Activated T-cell treated with anti-CD3 and anti-CD28 coated beads for 4 hours (primary cell): ENCODE measurements at regions not wholly inside any gene's neighbourhood (a gene's known extent, or its start where the extent isn't known, plus 50 kb on each side); places are given as distances from the start of the nearest gene placed in this dataset.

Source experiments
- DNase-seq: peaks from one replicate; pipeline ENCODE4 v3.0.0-alpha.2; 2020

DNA sequence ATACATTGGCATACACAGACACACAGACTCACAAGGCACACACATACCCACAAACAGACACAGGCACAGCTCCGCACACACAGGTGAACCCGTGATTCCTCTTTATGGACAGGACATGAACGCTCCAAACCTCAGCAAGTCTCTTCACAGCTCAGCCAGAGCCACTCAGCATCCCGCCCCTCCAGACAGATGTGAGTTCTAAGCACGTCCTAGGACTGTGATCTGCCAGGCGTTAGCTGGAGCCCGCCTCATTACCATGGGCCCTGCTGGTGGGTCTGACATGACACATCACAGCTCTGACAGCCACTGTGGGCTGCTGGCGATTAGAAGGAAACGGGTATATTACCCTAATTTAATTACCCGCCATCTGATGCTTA is 176.7 kb upstream of the PPP2R2D start:
- DNase-seq: no peak

DNA sequence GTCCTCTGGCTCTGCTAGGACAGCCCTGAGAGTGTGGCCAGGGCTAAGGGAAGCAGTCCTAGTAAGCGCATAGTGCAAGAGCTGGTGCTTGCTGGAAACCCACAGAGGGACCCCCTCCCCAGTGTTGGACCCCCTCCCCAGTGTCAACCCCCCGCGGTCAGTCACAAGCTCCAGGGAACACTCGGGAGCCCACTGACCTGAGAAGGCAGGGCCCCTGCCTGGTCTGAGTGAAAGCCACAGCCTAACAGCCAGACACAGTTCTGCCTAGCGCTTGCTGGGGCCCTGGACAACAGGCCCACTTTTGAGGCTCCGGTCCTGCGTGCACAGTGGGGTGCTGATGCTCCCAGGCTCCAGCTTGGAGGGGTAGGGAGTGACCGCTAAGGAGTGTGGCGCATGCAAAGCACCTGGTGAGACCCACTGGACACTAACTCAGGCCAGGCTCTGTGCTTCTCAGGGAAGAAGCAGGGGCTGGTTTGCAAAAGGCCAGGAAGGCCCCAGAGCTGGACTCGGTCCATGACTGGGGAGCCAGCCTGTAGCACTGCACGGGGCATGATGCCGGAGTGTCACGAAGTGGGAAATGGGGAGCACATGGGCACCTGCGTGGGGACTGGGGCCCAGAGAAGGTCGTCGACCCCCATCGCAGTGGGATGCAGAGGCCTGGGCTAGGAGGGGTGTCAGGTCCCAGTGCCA is 175.8 kb upstream of the PPP2R2D start:
- DNase-seq: no peak

DNA sequence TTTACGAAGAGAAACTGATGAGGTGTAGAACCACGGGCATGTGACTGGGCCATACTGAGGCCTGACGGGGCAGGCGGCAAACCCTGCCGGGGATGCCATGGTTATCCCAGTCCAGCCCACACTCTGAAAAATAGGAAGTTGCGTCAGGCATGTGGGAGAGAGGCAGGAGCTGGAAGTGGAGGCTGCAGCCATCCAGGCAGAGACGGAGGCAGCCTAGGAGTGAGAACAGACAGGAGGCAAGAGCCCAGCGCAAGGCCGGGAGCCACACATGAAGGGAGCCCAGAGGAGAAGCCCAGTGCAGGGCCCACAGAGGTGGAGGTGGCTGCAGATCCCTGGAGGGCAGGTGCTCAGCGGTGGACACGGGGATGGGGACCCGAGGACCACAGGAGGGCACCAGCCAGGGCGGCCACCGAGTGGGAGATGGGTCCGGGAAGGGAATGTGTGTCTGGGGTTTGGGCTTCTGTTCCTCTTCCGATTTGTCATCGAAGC is 175.2 kb upstream of the PPP2R2D start:
- no peak for DNase-seq

DNA sequence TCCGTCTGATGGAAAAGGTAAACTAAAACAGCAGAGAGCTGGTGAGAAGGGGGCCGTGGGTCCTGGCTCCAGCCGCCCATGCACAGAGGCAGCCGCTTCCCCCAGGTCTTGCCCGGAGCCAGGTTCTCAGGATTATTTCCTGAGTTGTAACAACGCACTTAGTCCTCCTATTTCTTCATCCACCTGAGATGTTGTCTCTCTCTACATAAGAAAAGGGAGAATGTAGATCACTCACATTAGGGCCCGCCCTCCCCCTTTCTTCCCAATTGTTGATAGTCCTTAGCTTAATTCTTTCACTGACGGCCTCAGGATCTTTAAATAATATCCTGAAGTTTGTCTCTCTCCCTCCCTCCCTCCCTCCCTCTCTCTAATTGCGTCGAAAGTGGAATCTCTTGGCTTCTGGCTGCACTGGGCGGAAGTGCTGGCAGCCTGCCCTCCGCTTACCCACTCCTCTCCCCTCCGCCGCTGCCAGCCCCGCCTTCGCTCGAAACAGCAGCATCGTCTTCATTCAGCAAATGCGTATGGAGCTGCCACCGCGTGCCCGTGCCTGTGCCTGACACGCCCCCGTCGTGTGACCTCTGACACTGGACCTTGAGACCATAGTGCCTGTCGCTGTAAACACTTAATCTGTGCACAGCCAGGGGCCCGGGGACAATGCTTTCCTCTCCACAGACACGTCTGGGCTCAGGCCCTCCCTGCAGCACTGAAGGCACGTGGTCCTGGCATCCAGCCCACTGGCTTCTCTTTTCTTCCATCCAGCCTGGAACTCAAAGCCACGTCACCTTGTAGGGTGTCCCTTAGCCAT is 174.5 kb upstream of the PPP2R2D start:
- no peak for DNase-seq

DNA sequence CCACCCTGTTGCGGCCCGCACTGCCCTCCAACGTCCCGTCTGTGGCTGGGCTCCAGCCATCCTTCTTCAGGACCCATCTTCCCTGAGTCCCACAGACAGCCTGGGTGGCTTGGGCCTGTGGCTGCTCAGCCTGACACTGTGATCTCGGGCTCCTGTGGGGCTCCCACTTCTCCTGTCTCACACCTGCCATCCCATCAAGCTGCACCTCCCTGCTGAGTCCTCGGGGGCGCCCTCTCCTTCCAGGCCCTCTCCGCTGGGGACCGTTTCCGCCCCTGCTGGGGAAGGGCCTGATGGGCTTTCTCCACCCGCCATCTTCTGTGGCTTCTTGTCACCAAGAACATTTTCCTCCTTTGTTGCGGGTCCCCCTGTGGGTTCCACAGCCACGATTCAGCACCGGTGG is 173.8 kb upstream of the PPP2R2D start:
- no peak for DNase-seq

DNA sequence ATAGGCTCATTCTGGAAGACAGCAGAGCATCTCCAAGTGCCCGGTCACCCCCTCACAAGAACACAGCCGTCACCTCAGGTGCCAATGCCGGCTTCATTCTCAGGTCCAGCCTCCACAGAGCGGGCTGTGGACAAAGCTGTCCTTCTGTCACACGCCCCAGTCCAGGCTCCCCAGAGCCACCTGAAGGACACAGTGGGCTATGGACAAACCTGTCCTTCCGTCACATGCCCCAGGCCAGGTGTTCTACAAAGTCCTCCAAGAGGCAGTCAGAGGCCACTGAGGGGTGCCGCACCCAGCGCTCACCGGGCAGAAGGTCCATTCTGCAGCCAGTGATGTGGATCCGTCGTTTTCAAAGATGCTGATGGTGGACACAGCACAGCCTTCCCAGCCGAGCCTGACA is 173.2 kb upstream of the PPP2R2D start:
- no peak for DNase-seq

DNA sequence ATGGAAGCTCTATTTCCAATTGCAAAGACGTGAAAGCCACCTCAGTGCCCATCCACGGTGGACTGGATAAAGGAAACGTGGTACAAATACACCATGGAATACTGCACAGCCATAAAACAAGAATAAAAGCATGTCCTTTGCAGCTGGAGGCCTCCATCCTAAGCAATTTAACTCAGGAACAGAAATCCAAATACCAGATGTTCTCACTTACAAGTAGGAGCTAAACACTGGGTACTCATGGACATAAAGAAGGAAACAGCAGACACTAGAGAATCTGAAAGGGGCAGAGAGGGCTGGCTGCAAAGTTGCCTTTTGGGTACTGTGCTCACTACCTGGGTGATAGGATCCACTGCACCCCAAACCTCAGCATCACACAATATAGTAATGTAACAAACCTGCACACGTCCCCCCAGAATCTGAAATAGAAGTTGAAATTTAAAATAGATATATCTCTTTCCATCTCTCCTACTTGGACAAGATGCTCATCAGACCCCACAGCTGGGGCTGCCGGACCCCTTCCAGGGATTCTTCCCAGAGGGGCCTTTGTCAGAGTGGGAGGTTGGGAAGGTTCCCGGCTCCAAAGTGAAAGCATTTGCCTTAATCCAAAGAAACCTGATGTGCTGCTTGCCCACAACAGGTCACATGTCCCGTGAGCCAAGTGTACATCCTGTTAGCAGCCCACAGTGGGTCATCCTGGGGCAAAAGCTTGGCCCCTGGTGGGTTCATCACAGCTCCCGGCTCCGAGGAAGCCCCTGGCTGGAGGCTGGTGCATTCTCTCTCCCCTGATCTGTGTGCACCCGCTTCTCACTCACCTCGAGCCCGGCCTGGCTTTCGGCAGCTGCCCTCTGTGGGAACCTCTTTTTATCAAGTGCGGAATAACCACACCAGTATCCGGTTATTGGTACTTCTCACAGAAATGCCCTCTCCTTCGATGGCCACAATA is 172.3 kb upstream of the PPP2R2D start:
- no peak for DNase-seq

DNA sequence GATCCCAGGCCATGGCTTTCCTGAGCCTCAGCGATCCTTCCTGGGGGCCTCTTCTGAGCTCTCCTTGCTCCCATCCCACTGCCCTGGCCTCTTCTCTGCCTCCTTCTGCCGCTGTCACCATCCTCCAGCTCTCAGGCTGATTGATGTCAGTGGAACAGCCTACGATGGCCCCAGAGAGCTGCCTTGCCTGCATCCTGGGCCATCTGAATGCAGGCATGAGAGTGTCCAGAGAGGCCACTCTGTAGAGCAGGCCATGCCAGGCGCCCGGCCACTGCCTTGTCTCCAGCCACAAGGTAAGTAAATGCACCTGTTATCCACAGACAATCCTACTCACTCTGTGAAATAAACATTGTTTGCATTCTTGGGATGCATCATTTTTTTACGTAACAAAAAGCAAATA is 171.4 kb upstream of the PPP2R2D start:
- no peak for DNase-seq

DNA sequence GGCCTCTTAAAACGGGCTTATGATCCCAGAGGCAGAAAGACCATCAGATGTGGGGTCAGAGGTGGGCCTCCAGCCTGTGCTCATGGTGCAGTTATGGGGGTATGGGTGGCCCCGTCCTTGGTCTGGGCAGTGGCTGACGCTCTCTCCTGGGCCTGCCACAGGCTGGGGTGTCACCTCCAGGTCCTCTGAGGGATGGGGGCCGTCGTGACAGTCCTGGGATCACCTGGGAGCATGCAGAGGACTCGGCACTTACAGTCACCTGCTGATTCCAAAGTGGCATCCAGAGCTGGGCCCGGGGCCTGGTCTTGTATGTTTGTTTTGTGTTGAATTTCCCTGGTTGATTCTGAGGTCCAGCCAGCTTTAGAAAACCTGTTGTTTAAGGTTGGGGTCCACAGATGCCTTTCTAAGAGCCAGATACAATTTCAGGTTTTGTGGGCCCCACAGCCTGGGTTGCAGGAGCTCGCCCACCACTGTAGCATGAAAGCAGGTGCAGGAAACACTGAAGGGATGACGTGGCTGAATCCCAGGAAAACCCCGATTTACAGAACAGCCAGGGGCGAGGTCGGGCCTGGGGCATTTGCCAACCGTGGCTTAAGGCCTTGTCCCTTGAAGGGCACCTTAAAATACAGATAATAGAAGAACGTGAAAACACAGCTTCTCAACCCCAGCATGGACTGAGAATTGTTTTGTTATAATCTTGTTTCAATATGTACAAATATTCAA is 170.7 kb upstream of the PPP2R2D start:
- DNase-seq: no peak

DNA sequence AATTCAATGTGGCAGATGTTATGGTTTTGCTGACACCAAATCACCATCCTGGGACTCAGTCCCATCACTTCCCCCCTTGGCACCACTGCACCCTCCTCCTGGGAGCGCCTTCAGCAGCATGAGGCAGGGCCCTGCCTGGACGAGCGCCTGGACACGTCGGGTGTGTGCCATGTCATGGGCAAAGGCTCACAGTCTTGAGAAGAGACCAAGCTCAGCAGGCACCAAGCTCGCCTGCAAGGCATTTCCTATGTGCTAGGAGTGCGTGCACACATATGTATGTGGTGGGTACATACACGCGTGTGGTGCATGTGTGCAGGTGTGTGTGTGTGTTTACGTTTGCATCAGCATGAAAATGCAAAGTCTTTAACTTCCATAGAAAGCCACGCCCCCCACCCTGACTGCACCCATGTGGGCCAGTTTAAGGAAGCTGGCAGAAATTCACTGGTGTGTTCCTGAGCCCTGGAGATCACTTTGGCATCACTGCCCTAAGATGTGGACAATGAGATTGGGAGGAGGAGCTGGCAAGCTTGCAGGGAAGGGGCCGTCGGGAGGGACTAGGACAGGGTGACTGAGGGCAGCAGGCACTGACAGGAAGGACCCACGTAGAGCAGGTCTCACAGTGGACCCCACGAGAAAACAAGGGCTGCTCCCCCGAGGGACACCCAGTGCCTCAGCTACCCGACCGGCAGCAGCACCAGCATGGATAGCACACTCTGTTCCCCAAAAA is 169.9 kb upstream of the PPP2R2D start:
- DNase-seq: no peak

DNA sequence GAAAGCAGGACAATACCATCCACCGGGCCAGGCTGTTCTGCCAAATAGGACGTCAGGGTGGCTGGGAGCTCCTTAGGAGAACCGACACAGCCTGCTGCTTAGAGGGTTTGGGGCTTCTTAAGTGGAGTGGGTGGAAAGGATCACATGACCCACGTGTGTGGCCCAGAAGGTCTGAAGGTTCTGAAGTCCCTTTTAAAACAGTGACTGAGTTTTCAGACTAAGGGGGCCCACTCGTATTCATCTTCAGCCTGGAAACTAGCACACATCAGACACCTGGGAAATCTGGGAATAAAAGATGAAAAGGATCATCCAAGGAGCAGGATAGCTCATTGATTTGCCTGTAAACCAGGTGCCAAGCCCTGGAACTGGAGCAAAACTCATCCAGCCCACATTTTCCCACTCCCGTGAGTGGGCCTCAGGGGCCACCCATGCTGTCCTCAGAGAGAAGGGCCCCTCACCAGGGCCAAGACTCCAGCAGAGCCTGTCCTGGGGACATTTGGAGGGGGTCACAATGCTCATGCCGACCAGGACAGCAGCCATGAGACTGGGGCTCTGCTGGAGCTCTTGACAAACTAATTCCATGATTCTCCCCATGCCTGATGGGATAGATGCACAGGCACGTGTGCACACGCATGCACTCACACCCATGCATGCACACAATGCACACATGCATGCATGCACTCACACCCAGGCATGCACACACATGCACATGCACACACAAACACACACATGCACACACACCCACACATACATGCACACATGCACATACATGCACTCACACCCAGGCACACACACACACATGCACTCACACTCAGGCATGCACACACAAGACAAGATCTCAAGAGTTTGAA is 168.8 kb upstream of the PPP2R2D start:
- no peak for DNase-seq

DNA sequence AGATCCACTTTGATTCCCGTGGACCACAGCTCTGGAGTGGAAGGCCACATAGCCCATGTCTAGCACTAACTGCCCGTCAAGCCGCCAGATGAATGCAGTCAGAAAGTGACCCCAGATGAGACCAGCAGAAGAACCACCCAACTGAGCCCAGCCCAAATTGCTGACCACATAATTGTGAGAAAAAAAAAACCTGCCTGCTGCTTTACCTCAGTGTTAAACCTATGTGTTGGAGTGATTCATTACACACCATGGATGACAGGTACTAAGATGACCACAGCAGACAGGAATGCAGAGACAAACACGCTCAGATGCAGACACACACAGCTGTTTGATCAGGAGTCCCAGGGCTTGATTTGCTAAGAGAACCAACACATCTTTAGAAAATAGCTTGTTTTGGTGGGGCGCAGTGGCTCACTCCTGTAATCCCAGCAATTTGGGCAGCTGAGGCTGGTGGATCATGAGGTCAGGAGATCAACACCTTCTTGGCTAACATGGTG is 168.1 kb upstream of the PPP2R2D start:
- no peak for DNase-seq

DNA sequence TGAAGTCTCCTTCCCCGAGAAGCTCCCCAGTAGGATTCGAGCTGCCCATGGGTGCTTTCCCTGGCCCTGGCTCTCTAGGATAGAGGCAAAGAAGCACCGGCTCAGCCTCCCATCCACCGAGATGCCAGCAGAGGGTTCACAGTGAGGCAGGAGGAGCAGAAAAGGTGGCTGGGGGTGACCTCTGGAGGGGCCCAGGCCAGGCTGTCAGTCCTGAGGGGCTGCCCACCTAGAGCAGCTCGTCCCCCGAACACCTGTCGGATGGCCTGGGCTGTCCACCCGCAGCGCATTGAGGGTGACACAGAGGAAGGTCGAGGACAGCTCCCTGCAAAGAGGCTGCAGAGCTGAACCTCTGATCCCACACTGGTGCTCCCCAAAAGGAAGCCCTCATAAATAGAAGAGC is 167.2 kb upstream of the PPP2R2D start:
- DNase-seq: no peak

DNA sequence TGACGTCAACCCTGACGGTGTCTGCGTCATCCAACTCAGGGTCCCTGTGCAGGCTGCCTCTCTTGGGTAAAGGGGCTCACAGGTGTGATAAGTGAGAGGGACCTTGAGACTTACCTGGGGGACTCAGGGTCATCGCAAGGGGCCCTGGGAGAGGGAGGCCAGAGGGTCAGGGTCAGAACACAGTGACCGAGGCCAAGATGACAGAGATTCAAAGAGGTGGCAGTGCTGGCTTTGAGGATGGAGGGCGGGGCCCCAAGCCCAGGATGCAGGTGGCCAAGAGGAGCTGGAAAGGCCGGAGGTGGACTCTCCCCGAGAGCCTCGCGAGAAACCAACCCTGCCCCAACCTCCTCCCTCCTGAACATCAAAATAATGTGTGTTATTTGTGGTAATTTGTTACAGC is 165.2 kb upstream of the PPP2R2D start:
- DNase-seq: no peak

DNA sequence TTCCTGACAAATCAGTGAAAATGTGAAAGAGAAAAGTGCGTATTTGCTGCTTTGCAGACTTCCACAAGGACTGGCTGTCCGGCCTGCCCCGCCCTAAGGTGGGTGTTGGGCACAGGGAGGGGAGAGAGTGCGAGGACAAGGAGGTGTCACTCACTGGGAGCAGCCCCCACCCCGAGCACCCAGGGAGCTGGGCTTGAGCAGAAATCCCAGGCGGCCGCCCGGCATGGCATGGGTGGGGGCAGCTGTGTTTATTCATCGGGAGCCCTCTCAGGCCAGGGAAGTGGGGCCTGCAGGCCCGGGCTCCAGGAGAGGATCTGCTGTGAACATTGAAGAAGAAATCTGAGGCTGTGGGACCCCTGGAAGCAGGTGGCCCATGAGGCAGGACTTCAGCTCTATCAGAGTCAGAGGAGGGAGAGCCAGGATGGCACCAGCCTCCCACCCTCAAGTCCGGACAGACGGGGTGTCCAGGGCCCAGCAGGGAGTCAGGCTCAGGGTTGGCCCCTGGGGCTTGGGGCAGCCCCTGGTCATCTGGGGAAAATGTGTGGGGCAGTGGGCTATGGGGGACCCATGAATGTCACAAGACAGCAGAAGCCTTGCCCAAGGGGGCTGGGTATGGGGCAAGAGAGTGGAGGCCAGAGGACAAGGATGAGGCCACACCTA is 164.4 kb upstream of the PPP2R2D start:
- no peak for DNase-seq

DNA sequence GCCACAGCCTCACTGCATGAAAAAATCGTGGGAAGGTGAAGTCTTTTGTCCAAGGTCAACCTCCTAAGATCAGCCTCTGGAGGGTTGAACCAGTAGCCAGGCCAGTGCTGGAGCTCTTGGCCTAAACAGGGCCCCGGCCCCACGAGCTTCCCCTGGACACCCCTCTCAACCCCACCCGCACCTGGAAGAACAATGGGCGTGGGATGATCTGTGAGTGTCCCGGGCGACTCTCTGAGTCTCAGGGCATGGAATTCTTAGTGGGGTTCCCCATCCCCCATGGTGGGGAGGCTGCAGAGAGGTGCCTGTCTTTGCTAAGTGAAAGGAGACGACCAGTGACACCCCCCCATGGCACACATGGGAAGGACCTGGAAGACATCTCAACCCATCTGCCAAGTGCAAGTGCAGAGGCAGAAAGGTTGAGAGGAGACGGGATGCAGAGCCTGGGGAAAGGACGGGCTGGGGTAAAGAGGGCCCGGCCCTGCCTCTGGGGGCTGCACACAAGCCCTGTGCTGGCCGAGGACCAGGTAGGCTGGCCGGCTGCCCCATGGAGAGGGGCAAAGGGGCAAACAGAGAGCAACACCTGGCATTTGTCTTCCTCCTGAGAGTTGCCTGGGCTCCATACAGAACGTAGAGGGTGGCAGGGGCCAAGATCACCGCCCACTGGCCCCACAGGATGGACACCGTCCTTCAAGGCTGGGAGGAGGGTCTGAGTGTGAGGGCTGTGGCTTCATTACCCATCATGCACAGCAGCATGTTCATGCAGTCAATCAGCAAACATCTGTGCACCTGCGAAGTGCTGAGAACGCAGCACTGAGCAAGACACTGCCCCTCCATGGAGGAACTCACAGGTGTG is 163.0 kb upstream of the PPP2R2D start:
- DNase-seq: no peak

DNA sequence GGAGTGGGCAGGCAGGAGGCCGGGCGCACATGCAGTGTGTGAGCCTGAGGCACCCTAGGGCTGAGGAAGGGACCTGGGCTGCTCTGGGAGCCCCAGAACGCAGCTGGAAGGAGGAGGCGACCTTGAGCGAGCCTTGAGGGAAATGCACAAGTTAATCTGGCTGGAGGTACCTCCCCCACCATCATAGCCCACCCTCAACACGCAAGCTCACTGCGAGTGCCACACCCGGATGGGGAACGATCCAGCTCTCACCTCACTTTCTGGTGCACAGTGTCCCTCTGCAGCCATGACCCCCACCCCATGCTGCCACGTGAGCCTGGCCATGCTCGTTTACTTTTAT is 162.4 kb upstream of the PPP2R2D start:
- DNase-seq: no peak

DNA sequence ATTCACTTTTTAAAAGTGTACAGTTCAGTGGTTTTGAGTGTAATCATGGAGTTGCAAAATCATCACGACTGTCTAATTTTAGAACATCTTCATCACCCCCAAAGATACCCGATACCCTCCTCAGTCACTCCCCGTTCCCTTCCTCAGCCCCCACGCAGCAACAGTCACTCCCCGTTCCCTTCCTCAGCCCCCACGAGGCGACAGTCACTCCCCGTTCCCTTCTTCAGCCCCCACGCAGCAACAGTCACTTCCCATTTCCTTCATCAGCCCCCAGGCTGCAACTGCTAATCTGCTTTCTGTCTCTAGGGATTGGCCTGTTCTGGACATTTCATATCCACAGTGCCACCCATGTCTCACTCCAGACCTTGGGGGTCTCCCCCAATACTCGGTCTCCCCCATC is 161.6 kb upstream of the PPP2R2D start:
- DNase-seq: no peak

DNA sequence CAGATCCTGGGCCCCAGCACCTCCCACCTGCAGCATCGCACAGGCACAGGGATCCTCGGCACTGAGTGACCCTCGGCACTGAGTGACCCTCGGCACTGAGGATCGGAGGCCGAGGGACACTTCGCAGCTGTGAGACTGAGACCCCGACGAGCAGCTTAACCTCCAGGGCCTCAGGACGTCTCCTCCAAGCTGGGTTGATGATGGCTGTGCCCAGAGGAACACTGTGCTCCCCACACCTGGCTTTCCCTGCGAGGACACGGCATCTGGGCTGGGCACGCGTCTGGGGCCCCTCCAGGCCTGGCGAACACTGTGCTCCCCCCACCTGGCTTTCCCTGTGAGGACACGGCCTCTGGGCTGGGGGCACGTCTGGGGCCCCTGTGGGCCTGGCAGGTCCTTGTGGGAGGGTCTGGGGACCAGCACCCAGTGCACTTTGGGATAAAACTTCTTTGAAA is 158.3 kb upstream of the PPP2R2D start:
- no peak for DNase-seq
